ENCODE measurements at regions not wholly inside any gene's neighbourhood (a gene's known extent, or its start where the extent isn't known, plus 50 kb on each side); places are given as distances from the start of the nearest gene placed in this dataset.
"Not testable (repeated sequence)": the region's sequence is repeated elsewhere in the genome, so short reads cannot be mapped to it uniquely, and the experiment has no call there.

DNA sequence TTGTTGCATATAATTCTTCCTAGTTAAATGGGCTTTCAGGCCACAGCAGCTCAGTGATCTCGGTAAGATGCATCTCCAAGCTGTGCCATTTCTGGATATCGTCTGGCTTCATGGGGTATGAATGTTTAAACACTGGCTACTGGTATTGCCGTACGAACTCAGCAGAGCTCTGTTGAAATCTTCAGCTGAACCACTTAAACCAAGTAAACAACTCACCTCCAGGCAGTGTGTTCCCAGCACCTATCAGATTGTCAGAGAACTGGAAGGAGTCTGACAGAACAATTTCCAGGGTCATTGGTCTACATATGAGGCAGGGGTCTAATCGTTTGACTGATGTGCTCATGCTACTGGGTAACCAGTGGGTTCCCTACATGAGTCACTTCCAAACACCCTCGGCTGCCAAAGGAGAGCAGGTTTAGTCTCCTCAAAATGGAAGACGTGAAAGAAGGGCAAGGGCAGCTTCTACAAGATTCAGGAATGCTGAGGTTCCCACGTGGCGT is 93.2 kb upstream of the BMAL1 start:
- DNase-seq: no peak

GRCh38 chr11:13188179-13188578 is 89.4 kb upstream of the BMAL1 start:
- DNase-seq: no peak

DNA sequence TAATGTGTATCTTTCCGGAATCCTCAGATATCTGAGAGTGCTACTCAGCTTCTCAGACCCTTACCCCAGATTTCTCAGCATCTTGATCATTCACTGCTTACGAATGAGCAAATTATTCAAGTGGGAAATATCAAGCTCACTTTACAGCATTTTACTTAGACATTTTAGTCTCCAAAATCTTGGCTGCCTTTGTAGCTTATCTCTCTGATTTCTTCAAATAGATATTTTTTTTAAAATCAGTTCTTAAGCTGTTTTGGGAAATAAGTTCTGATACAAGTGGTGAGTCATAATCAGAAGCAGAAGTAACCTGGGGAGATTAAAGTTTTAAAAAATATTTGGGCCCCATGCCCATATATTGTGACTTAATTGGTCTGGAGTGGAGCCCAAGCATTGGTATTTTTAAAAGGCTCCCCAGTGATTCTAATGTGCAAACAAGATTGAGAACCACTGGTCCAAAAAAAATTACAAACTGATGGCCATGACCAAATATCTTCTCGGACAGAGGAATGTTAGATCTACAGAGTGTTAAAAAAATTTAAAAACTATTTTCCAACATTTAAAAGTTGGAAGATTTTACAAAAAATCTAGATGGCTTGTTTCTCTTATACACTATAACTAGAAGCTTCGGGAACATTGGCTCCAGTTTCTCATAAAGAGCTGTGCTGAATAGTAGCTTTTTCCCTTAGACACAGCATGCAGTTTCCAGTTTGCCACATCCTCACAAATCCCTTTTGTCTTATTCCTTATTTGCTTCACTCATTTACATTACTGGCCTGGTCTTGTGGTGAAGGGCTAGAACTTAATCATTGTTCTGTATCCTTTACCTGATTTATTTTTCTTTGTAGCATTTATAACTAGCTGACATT is 87.8 kb upstream of the BMAL1 start:
- DNase-seq: no peak

GRCh38 chr11:13193613-13194012 is 84.0 kb upstream of the BMAL1 start:
- no peak for DNase-seq

DNA sequence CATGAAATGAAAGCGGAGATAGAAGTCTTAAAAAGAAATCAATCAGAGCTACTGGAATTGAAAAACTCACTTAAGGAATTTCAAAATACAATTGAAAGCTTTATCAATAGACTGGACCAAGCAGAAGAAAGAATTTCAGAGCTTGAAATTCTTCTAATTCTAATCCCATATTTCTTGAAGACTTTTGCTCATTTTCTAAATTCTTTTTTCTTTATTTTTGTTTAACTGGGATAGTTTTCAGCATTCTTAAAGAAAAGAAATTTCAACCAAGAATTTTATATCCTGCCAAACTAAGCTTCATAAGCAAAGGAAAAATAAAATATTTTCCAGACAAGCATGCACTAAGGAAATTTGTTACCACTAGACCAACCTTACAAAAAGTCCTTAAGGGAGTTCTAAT is 80.2 kb upstream of the BMAL1 start:
- DNase-seq: not testable (repeated sequence)

DNA sequence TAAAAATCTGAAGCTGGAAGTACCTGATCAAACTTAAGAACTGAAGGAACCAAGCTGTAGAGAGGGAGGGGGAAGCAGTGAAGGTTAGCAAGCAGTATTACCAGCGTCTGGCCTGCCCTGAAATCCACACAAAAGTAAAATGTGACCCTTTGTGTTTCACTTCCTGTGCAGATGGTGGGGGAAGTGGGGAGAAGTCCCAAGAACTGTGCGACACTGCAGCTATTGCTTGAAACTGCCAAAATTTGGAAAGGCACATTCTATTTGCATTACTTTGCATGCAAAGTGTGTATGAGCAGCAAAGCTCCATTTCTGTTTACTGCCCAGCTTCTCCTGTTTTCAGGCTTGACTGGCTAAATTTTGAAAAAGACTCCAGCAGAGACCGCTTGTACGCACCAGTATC is 72.1 kb upstream of the BMAL1 start:
- DNase-seq: no peak

- DNase-seq: no peak
These were observed 71.4 kb upstream of the BMAL1 start for GRCh38 chr11:13206086-13206640.

DNA sequence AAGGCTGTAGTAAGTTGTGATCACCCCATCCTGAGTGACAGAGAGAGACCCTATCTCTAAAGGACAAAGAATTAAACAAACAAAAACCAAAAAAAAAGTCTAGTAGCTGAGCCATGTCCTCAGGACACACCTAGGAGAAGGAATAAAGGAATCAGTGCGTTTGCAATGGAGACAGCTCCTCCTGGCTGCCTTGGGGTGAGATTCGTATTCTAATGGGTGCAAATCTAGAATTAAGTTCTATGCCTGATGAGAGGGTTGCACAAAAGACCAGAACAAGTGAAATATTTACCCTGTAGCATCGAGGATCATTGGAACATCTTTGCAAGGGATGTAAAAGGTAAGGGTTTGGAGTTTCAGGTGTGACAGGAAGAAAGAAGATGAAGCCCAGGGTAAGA is 70.3 kb upstream of the BMAL1 start:
- DNase-seq: no peak

DNA sequence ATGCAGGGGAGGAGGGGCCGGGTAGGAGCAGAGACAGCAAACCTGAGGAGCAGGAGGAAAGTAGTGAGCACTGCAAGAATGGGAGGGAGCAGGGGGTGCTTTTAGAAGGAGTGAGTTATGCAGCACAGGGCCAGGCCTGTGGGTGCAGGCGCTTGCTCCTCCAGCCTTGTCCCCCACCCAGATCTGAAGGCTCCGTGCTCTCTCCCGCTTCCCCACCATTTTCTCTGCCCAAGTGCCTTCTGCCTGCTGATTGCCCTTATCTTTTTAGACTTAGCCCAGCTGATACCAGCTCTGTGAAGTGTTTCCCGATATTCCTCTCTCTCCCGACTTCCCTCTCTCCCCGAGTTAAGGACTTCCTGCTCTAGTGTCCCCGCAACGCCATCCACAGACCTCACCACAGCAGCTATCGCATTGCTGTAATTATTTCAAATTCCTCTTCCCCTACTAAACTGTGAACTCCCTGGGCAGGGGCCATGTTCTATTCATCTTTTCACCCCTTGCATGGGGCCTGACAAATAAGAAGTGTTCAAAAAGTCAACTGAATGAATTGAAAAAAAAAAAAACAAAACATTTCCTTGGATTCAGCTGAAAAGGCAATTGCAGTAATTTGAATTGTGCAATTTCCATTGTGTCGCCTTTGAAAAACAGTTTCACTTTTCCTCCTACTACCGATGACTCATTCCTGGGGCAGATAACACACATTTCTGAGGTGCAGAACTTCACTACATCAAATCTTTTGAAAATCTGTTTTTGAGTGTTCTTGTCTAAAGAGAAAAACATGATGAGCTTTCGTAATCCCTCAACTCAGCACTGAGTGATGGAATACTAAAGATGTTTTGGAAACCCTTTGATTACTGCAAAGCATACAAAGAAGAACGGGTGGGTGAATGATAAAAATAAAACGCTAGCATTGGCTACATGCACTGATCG is 69.7 kb upstream of the BMAL1 start:
- no peak for DNase-seq

DNA sequence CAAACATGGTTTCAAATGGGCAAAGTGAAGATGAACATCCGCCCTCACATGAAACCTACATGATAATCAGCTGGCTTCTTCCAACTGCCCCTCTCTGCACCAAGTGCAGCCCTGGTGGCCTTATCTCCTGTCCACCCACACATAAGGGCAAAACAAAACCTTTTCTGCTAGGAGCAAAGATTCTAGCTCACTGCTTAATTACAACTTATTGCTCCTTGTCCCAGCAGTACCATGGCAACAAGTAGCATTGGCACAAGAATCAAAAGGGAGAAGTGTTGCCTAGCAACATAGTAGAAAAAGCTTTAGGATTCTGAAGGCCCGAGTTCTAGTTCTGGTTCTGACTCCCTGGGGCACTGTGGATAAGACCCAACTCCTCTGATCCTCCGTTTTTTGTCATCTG is 68.7 kb upstream of the BMAL1 start:
- no peak for DNase-seq

DNA sequence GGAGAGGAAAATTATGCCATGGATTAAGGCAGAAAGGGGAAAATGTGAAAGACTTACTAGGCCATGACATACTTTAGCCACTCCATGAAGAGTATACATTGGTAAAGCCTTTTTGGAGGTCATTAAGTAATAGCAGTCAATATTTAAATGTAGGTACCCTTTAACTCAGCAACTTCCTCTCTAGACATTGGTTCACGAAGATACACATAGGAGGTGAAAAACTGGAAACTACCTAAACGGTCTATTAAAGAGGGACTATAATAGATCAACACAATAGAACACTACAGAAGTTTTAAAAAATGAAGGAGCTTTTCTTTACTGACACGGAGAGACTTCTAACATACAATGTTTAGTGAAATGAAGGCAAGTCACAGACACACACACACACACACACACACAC is 68.2 kb upstream of the BMAL1 start:
- no peak for DNase-seq

DNA sequence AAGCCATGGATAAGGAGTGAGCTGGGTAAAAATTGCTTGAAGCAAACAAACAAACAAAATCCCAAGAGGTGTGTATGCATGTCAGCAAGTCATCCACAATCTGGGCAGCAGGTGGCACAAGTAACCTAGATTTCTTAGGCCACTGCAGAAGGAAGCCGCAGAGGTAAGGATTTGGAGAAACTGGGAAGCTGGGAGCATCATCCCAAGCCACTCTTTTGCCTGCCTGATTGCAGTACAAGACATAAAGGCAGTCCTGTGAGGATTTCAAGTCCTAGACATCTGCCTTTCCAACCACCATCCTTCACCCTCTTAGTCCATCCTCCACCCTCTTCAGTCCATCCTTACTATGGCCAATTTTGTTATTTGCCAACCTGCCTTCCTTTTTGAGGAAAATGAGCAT is 67.2 kb upstream of the BMAL1 start:
- DNase-seq: no peak

GRCh38 chr11:13214276-13214675 is 63.3 kb upstream of the BMAL1 start:
- no peak for DNase-seq

DNA sequence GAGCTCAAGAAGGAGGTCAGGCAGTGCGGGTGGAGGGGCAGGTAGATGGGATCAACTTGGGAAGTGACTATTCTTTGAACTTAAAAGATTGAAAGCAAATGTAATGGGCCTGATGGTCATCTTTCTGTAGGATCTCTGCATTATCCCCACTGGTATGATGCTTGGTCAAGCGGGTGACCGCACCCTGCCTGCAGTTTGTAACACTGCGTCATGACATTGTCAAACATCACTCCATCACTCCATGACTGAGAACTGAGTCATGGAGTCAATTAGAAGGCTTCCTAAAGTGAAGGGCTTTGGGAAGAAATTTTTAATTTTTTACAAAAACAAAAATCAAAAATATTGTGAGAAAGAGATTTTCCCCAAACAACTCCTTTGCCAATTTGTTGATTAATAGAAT is 62.4 kb upstream of the BMAL1 start:
- DNase-seq: no peak

DNA sequence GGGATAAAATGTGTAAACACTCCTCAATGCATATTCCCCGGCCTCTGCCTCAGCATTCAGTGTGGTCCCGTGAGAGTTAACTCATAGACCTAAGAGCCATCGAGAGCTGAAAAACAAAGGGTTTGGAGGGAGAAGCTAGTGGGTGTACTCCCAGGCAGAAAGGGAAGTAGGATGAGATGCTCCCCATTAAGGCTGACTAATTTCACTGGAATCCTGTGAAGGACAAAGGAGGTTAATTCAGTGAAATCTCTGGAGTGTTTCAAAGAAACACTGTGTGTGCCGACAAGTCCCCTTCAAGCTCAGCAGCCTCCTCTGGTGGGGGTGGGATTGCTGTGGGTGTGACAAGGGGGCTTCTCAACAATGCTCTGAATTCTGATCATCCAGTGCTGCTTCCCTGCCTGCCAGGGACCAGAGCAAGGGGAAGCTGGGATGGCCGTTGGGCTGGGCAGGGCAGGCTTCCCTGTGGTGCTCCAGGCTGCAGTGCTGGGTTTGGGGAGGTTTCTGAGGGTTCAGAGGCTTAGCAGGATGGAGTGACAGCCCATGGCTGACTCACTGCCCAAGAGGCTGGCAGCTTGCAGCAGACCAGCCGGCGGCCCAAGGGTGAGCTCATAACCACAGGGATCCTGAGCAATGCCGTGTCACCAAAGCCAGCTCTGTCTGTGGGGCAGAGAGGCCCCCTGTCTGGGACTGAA is 61.4 kb upstream of the BMAL1 start:
- peak; percentile 73 for DNase-seq

DNA sequence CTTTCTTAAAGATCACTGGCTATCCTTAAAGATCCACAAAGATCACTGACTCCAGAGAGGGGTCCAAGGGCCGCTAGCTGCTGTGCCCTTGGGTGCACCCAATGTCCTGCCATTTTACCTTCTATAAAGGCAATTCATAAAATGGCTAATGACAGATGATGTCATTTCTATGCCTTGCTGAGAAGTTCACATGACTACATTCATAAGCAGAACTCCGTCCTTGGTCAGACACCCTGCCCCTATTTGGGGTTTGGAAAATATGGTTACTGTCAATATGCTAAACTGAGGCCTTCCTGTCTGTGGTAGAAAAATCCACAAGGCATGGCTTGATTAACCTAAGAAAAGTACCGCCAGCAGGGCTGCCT is 60.9 kb upstream of the BMAL1 start:
- DNase-seq: no peak

DNA sequence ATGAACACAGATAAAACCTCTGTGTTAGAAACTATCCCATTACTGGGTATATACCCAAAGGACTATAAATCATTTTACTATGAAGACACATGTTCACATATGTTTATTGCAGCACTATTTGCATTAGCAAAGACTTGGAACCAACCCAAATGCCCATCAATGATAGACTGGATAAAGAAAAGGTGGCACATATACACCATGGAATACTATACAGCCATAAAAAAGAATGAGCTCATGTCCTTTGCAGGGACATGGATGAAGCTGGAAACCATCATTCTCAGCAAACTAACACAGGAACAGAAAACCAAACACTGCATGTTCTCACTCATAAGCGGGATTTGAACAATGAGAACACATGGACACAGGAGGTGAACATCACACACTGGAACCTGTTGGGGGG is 58.9 kb upstream of the BMAL1 start:
- DNase-seq: not testable (repeated sequence)

- no peak for DNase-seq
These were observed 57.4 kb upstream of the BMAL1 start for GRCh38 chr11:13220148-13220547.

DNA sequence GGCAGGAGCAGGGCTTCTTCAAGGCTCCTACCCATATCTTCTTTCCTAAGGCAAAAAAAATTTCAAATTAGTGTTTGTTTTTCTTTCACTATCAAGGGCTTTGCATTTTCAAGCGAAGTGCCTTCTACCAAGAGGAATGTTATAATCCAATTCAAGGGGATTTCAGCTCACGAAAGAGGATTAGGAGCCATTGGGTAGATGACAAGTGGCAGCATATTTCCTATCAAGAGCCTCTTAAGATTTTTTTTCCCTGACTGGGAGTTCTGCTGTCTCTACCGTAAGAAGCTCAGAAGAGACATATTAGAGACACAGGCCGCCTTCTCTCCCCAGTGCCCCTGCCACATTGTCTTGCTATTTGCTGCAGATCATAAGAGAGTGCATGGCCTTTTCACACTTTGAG is 55.9 kb upstream of the BMAL1 start:
- no peak for DNase-seq

DNA sequence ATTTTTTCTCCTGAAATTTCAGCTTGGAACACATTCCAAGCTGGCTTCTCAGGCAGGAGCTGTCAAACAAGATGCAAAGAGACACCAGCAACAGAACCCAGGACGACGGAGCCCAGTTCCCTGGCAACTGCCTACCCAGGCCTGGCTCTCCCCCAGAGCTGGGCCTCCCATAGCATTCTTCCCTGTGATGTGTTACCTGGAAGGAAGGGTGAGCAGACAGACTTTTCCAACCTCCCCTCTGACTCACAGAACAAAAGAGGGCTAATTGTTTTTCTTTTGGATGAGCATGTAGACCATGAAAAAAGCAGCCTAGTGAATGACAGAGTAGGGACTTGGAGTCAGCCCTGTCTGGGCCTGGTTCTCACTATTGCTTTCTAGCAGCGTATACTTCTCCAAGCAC is 55.3 kb upstream of the BMAL1 start:
- no peak for DNase-seq

GRCh38 chr11:13223112-13223511 is 54.5 kb upstream of the BMAL1 start:
- no peak for DNase-seq

DNA sequence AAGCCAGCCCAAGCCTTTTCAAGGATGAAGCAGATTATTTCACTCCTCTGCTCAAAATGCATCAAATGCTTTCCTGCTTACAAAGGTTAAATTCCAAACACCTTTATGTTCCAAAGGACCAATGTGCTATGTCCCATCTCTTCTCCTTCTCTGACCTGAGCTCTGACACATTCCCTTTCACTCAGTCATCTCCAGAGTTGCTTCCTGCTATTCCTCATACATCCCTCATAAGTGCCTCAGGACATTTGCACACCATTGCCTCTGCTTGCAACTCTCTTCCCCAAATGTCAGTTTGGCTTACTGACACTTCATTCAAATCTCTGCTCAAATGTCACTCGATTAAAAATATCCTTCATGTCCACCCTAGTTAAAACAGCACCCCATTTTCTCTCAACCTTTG is 53.3 kb upstream of the BMAL1 start:
- no peak for DNase-seq

Data from stimulated activated CD4-positive, alpha-beta T cell treated with anti-CD3 and anti-CD28 coated beads, Interleukin-1b, Interleukin-23, amount 100 ng/mL, for 48 hours (primary cell).